ENCODE measurements at regions not wholly inside any gene's neighbourhood (a gene's known extent, or its start where the extent isn't known, plus 50 kb on each side); places are given as distances from the start of the nearest gene placed in this dataset.
"Not testable (repeated sequence)": the region's sequence is repeated elsewhere in the genome, so short reads cannot be mapped to it uniquely, and the experiment has no call there.

GRCh38 chr2:117232305-117232704 lies 582.2 kb upstream of the DDX18 start:
- no peak for DNase-seq

GRCh38 chr2:117257362-117257761 lies 557.1 kb upstream of the DDX18 start:
- no peak for DNase-seq

GRCh38 chr2:117269574-117269973 lies 544.9 kb upstream of the DDX18 start:
- no peak for DNase-seq

- no peak for DNase-seq
Observed at GRCh38 chr2:117271631-117272030, 542.9 kb upstream of the DDX18 start.

- DNase-seq: no peak
Observed at GRCh38 chr2:117273009-117273671, 541.4 kb upstream of the DDX18 start.

GRCh38 chr2:117293012-117293411 lies 521.5 kb upstream of the DDX18 start:
- no peak for DNase-seq

GRCh38 chr2:117299451-117299850 lies 515.0 kb upstream of the DDX18 start:
- DNase-seq: no peak

GRCh38 chr2:117308861-117309770 lies 505.4 kb upstream of the DDX18 start:
- DNase-seq: no peak

GRCh38 chr2:117321816-117322215 lies 492.7 kb upstream of the DDX18 start:
- no peak for DNase-seq

GRCh38 chr2:117323331-117323730 lies 491.2 kb upstream of the DDX18 start:
- no peak for DNase-seq

- DNase-seq: no peak
Observed at GRCh38 chr2:117330641-117331040, 483.9 kb upstream of the DDX18 start.

- DNase-seq: no peak
Observed at GRCh38 chr2:117335967-117336366, 478.5 kb upstream of the DDX18 start.

GRCh38 chr2:117336496-117336895 lies 478.0 kb upstream of the DDX18 start:
- DNase-seq: no peak

GRCh38 chr2:117337981-117338380 lies 476.5 kb upstream of the DDX18 start:
- not testable (repeated sequence) for DNase-seq

GRCh38 chr2:117339980-117340379 lies 474.5 kb upstream of the DDX18 start:
- DNase-seq: no peak

GRCh38 chr2:117341690-117342089 lies 472.8 kb upstream of the DDX18 start:
- DNase-seq: no peak

GRCh38 chr2:117342415-117342814 lies 472.1 kb upstream of the DDX18 start:
- DNase-seq: no peak

- DNase-seq: no peak
Observed at GRCh38 chr2:117349687-117350086, 464.8 kb upstream of the DDX18 start.

- no peak for DNase-seq
Observed at GRCh38 chr2:117351396-117351795, 463.1 kb upstream of the DDX18 start.

GRCh38 chr2:117359266-117359914 lies 455.1 kb upstream of the DDX18 start:
- no peak for DNase-seq

- DNase-seq: no peak
Observed at GRCh38 chr2:117360586-117360985, 453.9 kb upstream of the DDX18 start.

GRCh38 chr2:117378653-117379052 lies 435.8 kb upstream of the DDX18 start:
- DNase-seq: no peak

- DNase-seq: no peak
Observed at GRCh38 chr2:117379928-117380327, 434.6 kb upstream of the DDX18 start.

GRCh38 chr2:117383997-117384396 lies 430.5 kb upstream of the DDX18 start:
- DNase-seq: not testable (repeated sequence)
